H1 (cell line): ENCODE measurements at regions not wholly inside any gene's neighbourhood (a gene's known extent, or its start where the extent isn't known, plus 50 kb on each side); places are given as distances from the start of the nearest gene placed in this dataset.

Experiments used
- CTCF ChIA-PET: fragments of 300-600 bp; sonication (Branson Sonifier 250); formaldehyde crosslinking; loops from one replicate; lab custom pipeline; 2021; ENCODE audit not compliant: partially characterized antibody; lab: Charles Lee
- POLR2A ChIA-PET: fragments of 300-600 bp; sonication (Branson Sonifier 250); formaldehyde crosslinking; loops from one replicate; lab custom pipeline; 2021; ENCODE audit warnings: inconsistent platforms; ENCODE audit not compliant: partially characterized antibody; lab: Charles Lee
- DNase-seq, 2 experiments: peaks; one replicate each; pipeline versions ENCODE4 v3.0.0 to v3.0.0-alpha.2; 2010 to 2022; ENCODE audit warnings: low spot score in 2 of 2, low read depth in 1 of 2, mixed read lengths in 1 of 2
- FAIRE-seq: peaks from 2 replicates; lab custom pipeline; 2011; peaks lifted over from hg19 to GRCh38; lab: Jason Lieb, UNC
- H2AFZ ChIP-seq: 2 replicates; pipeline ENCODE4 v1.8.1; 2012; ENCODE audit warnings: low read length, inconsistent platforms
- H2AK5ac ChIP-seq: 2 replicates; pipeline ENCODE4 v1.6.1; 2013; ENCODE audit warnings: low read depth, low read length
- H2BK120ac ChIP-seq: replicated peaks from 2 replicates; pipeline ENCODE3; 2013; ENCODE audit warnings: low read depth, low read length, inconsistent platforms
- H2BK12ac ChIP-seq: 2 replicates; pipeline ENCODE4 v1.6.1; 2013; ENCODE audit warnings: low read depth, low read length
- H2BK15ac ChIP-seq: 2 replicates; pipeline ENCODE4 v1.6.1; 2013; ENCODE audit warnings: low read length
- H2BK20ac ChIP-seq: 2 replicates; pipeline ENCODE4 v1.6.1; 2013; ENCODE audit warnings: low read length
- H2BK5ac ChIP-seq: 2 replicates; pipeline ENCODE4 v1.6.1; 2013; ENCODE audit warnings: low read depth, low read length
- H3K14ac ChIP-seq: 2 replicates; pipeline ENCODE4 v1.6.1; 2013; ENCODE audit warnings: inconsistent platforms; ENCODE audit not compliant: insufficient read length
- H3K18ac ChIP-seq: 2 replicates; pipeline ENCODE4 v1.6.1; 2013; ENCODE audit warnings: low read length; ENCODE audit errors: extremely low read depth
- H3K23ac ChIP-seq: 2 replicates; pipeline ENCODE4 v1.6.1; 2013; ENCODE audit warnings: inconsistent platforms; ENCODE audit not compliant: insufficient read length
- H3K23me2 ChIP-seq: 2 replicates; pipeline ENCODE4 v1.6.1; 2013; ENCODE audit warnings: low read depth, low read length
- H3K27ac ChIP-seq: 2 replicates; pipeline ENCODE4 v1.6.1; 2011; ENCODE audit warnings: low read depth, low read length, inconsistent platforms
- H3K27me3 ChIP-seq, 4 experiments: replicated peaks in 1 of 4; 1 replicate in 1 of 4; 2 replicates in 3 of 4; pipeline versions ENCODE4 v1.6.1 to v1.8.1; 2011 to 2013; ENCODE audit warnings: low read length in 3 of 4, mild to moderate bottlenecking in 3 of 4, inconsistent platforms in 2 of 4, mixed read lengths in 2 of 4, moderate library complexity in 1 of 4; ENCODE audit not compliant: control insufficient read depth in 3 of 4, insufficient read depth in 3 of 4; ENCODE audit errors: extremely low read depth in 1 of 4
- H3K36me3 ChIP-seq, 4 experiments: 2 replicates each; pipeline versions ENCODE4 v1.6.1 to v1.8.1; 2011 to 2013; ENCODE audit warnings: mild to moderate bottlenecking in 4 of 4, low read length in 3 of 4, moderate library complexity in 2 of 4, control low read depth in 1 of 4, inconsistent platforms in 1 of 4; ENCODE audit not compliant: insufficient read depth in 4 of 4, control insufficient read depth in 2 of 4
- H3K4ac ChIP-seq: replicated peaks from 2 replicates; pipeline ENCODE3; 2013; ENCODE audit warnings: low read length, low read depth, mixed read lengths, inconsistent platforms; ENCODE audit not compliant: insufficient read length
- H3K4me1 ChIP-seq, 4 experiments: replicated peaks in 1 of 4; 1 replicate in 1 of 4; 2 replicates in 3 of 4; pipeline versions ENCODE4 v1.6.1 to v1.8.1; 2011 to 2013; ENCODE audit warnings: low read length in 3 of 4, inconsistent platforms in 2 of 4, mixed read lengths in 1 of 4; ENCODE audit not compliant: insufficient read depth in 4 of 4, control insufficient read depth in 3 of 4
- H3K4me2 ChIP-seq, 2 experiments: 2 replicates each; pipeline versions ENCODE4 v1.6.1 to v1.8.1; 2011 to 2013; ENCODE audit warnings: low read depth in 2 of 2, low read length in 2 of 2, control low read depth in 1 of 2, inconsistent platforms in 1 of 2, mild to moderate bottlenecking in 1 of 2; ENCODE audit not compliant: insufficient read depth in 1 of 2
- H3K4me3 ChIP-seq, 4 experiments: fragments of 200-600, 300-600 bp in 1 of 4; sonication (generic), shearing (Covaris generic), sonication (Bioruptor Twin) in 1 of 4; 2 replicates each; pipeline versions ENCODE4 v1.5.1 to v1.8.1; 2011 to 2016; ENCODE audit warnings: low read length in 4 of 4, low read depth in 3 of 4, control low read depth in 2 of 4, inconsistent platforms in 2 of 4, mild to moderate bottlenecking in 2 of 4, mixed read lengths in 1 of 4, moderate library complexity in 1 of 4; ENCODE audit not compliant: insufficient read depth in 2 of 4; ENCODE audit errors: extremely low read depth in 1 of 4
- H3K56ac ChIP-seq: replicated peaks from 2 replicates; pipeline ENCODE3; 2013; ENCODE audit warnings: low read depth, mild to moderate bottlenecking, mixed read lengths, low read length, inconsistent platforms; ENCODE audit not compliant: insufficient read length
- H3K79me1 ChIP-seq: 2 replicates; pipeline ENCODE4 v1.6.1; 2013; ENCODE audit warnings: low read depth, low read length, control low read depth
- H3K79me2 ChIP-seq, 2 experiments: 2 replicates each; pipeline versions ENCODE4 v1.6.1 to v1.8.1; 2012 to 2013; ENCODE audit warnings: low read length in 2 of 2, mild to moderate bottlenecking in 2 of 2, inconsistent platforms in 1 of 2; ENCODE audit not compliant: insufficient read depth in 2 of 2, control insufficient read depth in 1 of 2
- H3K9ac ChIP-seq, 4 experiments: replicated peaks in 1 of 4; 1 replicate in 1 of 4; 2 replicates in 3 of 4; pipeline versions ENCODE4 v1.6.1 to v1.8.1; 2011 to 2013; ENCODE audit warnings: low read depth in 3 of 4, low read length in 3 of 4, control low read depth in 2 of 4, mild to moderate bottlenecking in 2 of 4, moderate library complexity in 2 of 4, inconsistent platforms in 1 of 4; ENCODE audit errors: extremely low read depth in 1 of 4
- H3K9me3 ChIP-seq, 2 experiments: 2 replicates each; pipeline versions ENCODE4 v1.6.1 to v1.8.1; 2012 to 2013; ENCODE audit warnings: mild to moderate bottlenecking in 2 of 2, moderate library complexity in 2 of 2, control low read depth in 1 of 2, inconsistent platforms in 1 of 2, low read depth in 1 of 2, low read length in 1 of 2, mixed read lengths in 1 of 2; ENCODE audit not compliant: insufficient read depth in 2 of 2
- H4K20me1 ChIP-seq, 2 experiments: replicated peaks in 1 of 2; 2 replicates each; pipeline versions ENCODE3 to v1.8.1; 2011 to 2013; ENCODE audit warnings: inconsistent platforms in 2 of 2, low read length in 2 of 2, mild to moderate bottlenecking in 1 of 2; ENCODE audit not compliant: insufficient read depth in 2 of 2, control insufficient read depth in 1 of 2
- H4K5ac ChIP-seq: 2 replicates; pipeline ENCODE4 v1.6.1; 2013; ENCODE audit warnings: low read length, low read depth, mixed read lengths, inconsistent platforms; ENCODE audit not compliant: insufficient read length
- H4K8ac ChIP-seq: 2 replicates; pipeline ENCODE4 v1.8.0; 2013; ENCODE audit warnings: mild to moderate bottlenecking, moderate library complexity, low read length, inconsistent platforms; ENCODE audit not compliant: insufficient read depth; ENCODE audit errors: extremely low read depth
- H4K91ac ChIP-seq: replicated peaks from 2 replicates; pipeline ENCODE3; 2013; ENCODE audit warnings: low read length, mixed read lengths, inconsistent platforms; ENCODE audit not compliant: insufficient read length
- CBX5 ChIP-seq: fragments of 300-800, 300-1000 bp; sonication (generic); IDR thresholded peaks from 2 replicates; pipeline ENCODE4 v1.7.1; 2016; ENCODE audit warnings: antibody characterized with exemption, low read length, low read depth
- CEBPB ChIP-seq: IDR thresholded peaks from 2 replicates; pipeline ENCODE4 v1.6.1; 2012; ENCODE audit warnings: low read depth, low read length
- CHD1 ChIP-seq: IDR thresholded peaks from 2 replicates; pipeline ENCODE4 v1.6.1; 2012; ENCODE audit warnings: low read depth, low read length, improper control_type of control experiment
- CHD2 ChIP-seq: IDR thresholded peaks from 2 replicates; pipeline ENCODE4 v1.6.1; 2012; ENCODE audit warnings: low read length, improper control_type of control experiment
- CTBP2 ChIP-seq: IDR thresholded peaks from 2 replicates; pipeline ENCODE4 v1.7.0; 2011; ENCODE audit warnings: borderline replicate concordance, mild to moderate bottlenecking, moderate library complexity, mixed read lengths, low read length; ENCODE audit not compliant: insufficient read depth, insufficient read length
- KDM1A ChIP-seq: fragments of 200-600, 300-600 bp; sonication (generic); IDR thresholded peaks from 2 replicates; pipeline ENCODE4 v1.7.1; 2016; ENCODE audit warnings: mild to moderate bottlenecking, low read length, borderline replicate concordance
- MAFK ChIP-seq: IDR thresholded peaks from 2 replicates; pipeline ENCODE4 v1.6.1; 2012; ENCODE audit warnings: low read depth, mild to moderate bottlenecking, improper control_type of control experiment, low read length
- PHF8 ChIP-seq: fragments of 200-600 bp; sonication (generic); conservative IDR thresholded peaks from 2 replicates; pipeline ENCODE4 v1.7.1; 2012; ENCODE audit warnings: low read depth, mild to moderate bottlenecking, inconsistent platforms, low read length, moderate library complexity
- POU5F1 ChIP-seq: IDR thresholded peaks from 2 replicates; pipeline ENCODE4 v1.6.1; 2011; ENCODE audit warnings: low read depth, mild to moderate bottlenecking, low read length, moderate library complexity
- SAP30 ChIP-seq: fragments of 300-600 bp; sonication (generic); IDR thresholded peaks from 2 replicates; pipeline ENCODE4 v1.7.1; 2012; ENCODE audit warnings: low read length, moderate library complexity, mild to moderate bottlenecking, inconsistent platforms; ENCODE audit not compliant: insufficient read depth, insufficient replicate concordance
- TAF1 ChIP-seq: IDR thresholded peaks from 2 replicates; pipeline ENCODE4 v1.6.1; 2011; ENCODE audit warnings: mild to moderate bottlenecking, low read depth, low read length
- USF2 ChIP-seq: IDR thresholded peaks from 2 replicates; pipeline ENCODE4 v1.6.1; 2011; ENCODE audit warnings: low read length, improper control_type of control experiment
- WGBS, 2 experiments: shearing (Covaris generic) in 1 of 2; methylation state at CpG; one replicate each; pipeline versions ENCODE4 v1.1.6 to v1.1.7; 2013 to 2015; ENCODE audit warnings: low lambda C conversion rate in 2 of 2, mixed read lengths in 2 of 2, inconsistent platforms in 1 of 2, low coverage in 1 of 2, missing lambda C conversion rate in 1 of 2; ENCODE audit not compliant: insufficient replicate concordance in 2 of 2, insufficient coverage in 1 of 2, insufficient read length in 1 of 2; ENCODE audit errors: extremely low coverage in 1 of 2, missing lambda C conversion rate in 1 of 2; 5-methylcytosine and 5-hydroxymethylcytosine counted together

GRCh38 chr2:17441055-17441771 lies 77.0 kb downstream of the RAD51AP2 start:
- Histone ChIP-seq H2BK15ac (peak overlapping the region; percentile 12; the same call in 1 of the 2 replicates), H3K4ac (no peak overlapping the region), H4K5ac (no peak overlapping the region), H2BK20ac (0 out of 2 replicates have a peak overlapping the region, but pooled peaks have one; percentile 32), H3K4me1 (no peaks in the 10 kb centered on the region; a peak in 1 of 7 replicates), H3K23ac (no peak overlapping the region), H2BK12ac (no peak overlapping the region), H3K4me2 (no peak overlapping the region), H2BK120ac (no peak overlapping the region), H4K91ac (no peak overlapping the region), H3K79me2 (no peaks in the 10 kb centered on the region), H3K79me1 (no peaks in the 10 kb centered on the region), H3K18ac (no peak overlapping the region; the same call in 1 of the 2 replicates), H3K56ac (no peak overlapping the region), H3K23me2 (no peaks in the 10 kb centered on the region), H3K9ac (no peak overlapping the region), H4K8ac (peak overlapping the region; percentile 14; the same call in 1 of the 2 replicates), H3K36me3 (no peaks in the 10 kb centered on the region), H3K14ac (no peak overlapping the region), H3K27ac (no peak overlapping the region), H3K27me3 (no peaks in the 10 kb centered on the region), H3K4me3 (no peak overlapping the region), H2BK5ac (no peak overlapping the region), H2AFZ (peak overlapping the region; percentile 76; the same call in 1 of the 2 replicates), H4K20me1 (no peaks in the 10 kb centered on the region), H2AK5ac (no peak overlapping the region), H3K9me3 (no peaks in the 10 kb centered on the region)
- ChIA-PET CTCF (interaction anchor here (0.6 to 1.2 kb wide), 3 partner anchors 17 to 205 kb away, joined by 3 to 4 read pairs (median 3); no protein-coding TSS in a partner anchor), POLR2A (no interaction called here)
- 78% methylated on average over 4 of the region's 4 CpGs; no CpG with 5 or more reads in 1 of the 2 experiments for WGBS, 2 experiments
- DNase-seq (no peak), FAIRE-seq (no peak)
- TF ChIP-seq USF2 (no peak), KDM1A (no peak), PHF8 (no peak), CHD1 (no peak), MAFK (no peak), POU5F1 (no peak), CBX5 (no peak), SAP30 (no peak), CEBPB (no peak), TAF1 (no peak), CHD2 (no peak), CTBP2 (no peak)
